Kidney (tissue), 13 donors: ENCODE measurements at regions not wholly inside any gene's neighbourhood (a gene's known extent, or its start where the extent isn't known, plus 50 kb on each side); places are given as distances from the start of the nearest gene placed in this dataset.

Experiments
- DNase-seq, 5 donors: peaks; one replicate each; pipeline ENCODE4 v3.0.0-alpha.2; 2013 to 2020
- FAIRE-seq: peaks from 2 replicates; lab custom pipeline; 2012; peaks lifted over from hg19 to GRCh38; lab: Jason Lieb, UNC
- H3K27ac ChIP-seq, 2 donors: one replicate each; pipeline ENCODE4 v1.7.0; 2013; ENCODE audit warnings: low read depth in 2 of 2, low read length in 2 of 2, inconsistent platforms in 1 of 2
- H3K27me3 ChIP-seq: one replicate; pipeline ENCODE4 v1.7.1; 2013; ENCODE audit warnings: low read length, inconsistent platforms; ENCODE audit not compliant: control insufficient read depth, insufficient read depth
- H3K36me3 ChIP-seq, 3 donors: one replicate each; pipeline versions ENCODE4 v1.7.0 to v1.7.1; 2013; ENCODE audit warnings: low read length in 3 of 3, control low read depth in 1 of 3, inconsistent platforms in 1 of 3; ENCODE audit not compliant: insufficient read depth in 3 of 3, control insufficient read depth in 2 of 3
- H3K4me1 ChIP-seq, 3 donors: one replicate each; pipeline versions ENCODE4 v1.7.0 to v1.7.1; 2013; ENCODE audit warnings: low read length in 3 of 3, inconsistent platforms in 1 of 3, low read depth in 1 of 3; ENCODE audit not compliant: control insufficient read depth in 2 of 3, insufficient read depth in 2 of 3
- H3K4me3 ChIP-seq, 3 donors: one replicate each; pipeline versions ENCODE4 v1.7.0 to v1.8.1; 2013; ENCODE audit warnings: low read length in 3 of 3, control low read depth in 1 of 3, inconsistent platforms in 1 of 3
- H3K9ac ChIP-seq, 3 donors: one replicate each; pipeline versions ENCODE4 v1.7.0 to v1.7.1; 2013; ENCODE audit warnings: low read length in 3 of 3, control low read depth in 1 of 3, inconsistent platforms in 1 of 3
- H3K9me3 ChIP-seq, 3 donors: one replicate each; pipeline versions ENCODE4 v1.7.0 to v1.7.1; 2013; ENCODE audit warnings: low read length in 3 of 3, control low read depth in 1 of 3, inconsistent platforms in 1 of 3; ENCODE audit not compliant: control insufficient read depth in 2 of 3, insufficient read depth in 1 of 3
- CTCF ChIP-seq: IDR thresholded peaks from 3 replicates; pipeline ENCODE4 v1.5.1; 2012; ENCODE audit warnings: mild to moderate bottlenecking, moderate library complexity, borderline replicate concordance; ENCODE audit not compliant: insufficient read depth; ENCODE audit errors: extremely low read depth
- intact Hi-C: fragments of 100-400 bp; cut with DNase I; formaldehyde crosslinking; loops from one replicate; pipeline ENCODE4 v1.11.1; 2022
- donor health status: control.
- donor health status: control.
- donor health status: control.
- donor health status: control.
- donor health status: control.
- donor health status: DM: yes; HTN: yes; CAD: no.
- donor health status: Normal renal cell carcinoma (clear cell type).

GRCh38 chr6:22028403-22029090, 268.3 kb downstream of the PRL start:
- intact Hi-C loops = no loop called here
- no peak for DNase-seq

GRCh38 chr6:22029171-22029570, 267.7 kb downstream of the PRL start:
- no peaks in the 10 kb centered on the region for H3K9me3 ChIP-seq
- TF ChIP-seq CTCF = no peak
- peaks cover 0 to 2% (median 2%) of the 10 kb centered on the region in 3 donors for H3K4me1 ChIP-seq
- H3K36me3 ChIP-seq = peaks cover 0 to 2% (median 0%) of the 10 kb centered on the region in 3 donors
- no peak overlapping the region for H3K9ac ChIP-seq
- no peak overlapping the region for H3K4me3 ChIP-seq
- no peaks in the 10 kb centered on the region for H3K27me3 ChIP-seq
- FAIRE-seq (no peak), DNase-seq (no peak)
- intact Hi-C loops = no loop called here
- H3K27ac ChIP-seq = no peak overlapping the region

More at GRCh38 chr6:22028403-22029090, 268.3 kb downstream of the PRL start:
- peaks cover 0 to 2% (median 2%) of the 10 kb centered on the region in 3 donors for H3K4me1 ChIP-seq
- H3K4me3 ChIP-seq = no peak overlapping the region
- H3K27me3 ChIP-seq = no peaks in the 10 kb centered on the region
- no peak overlapping the region for H3K9ac ChIP-seq
- H3K27ac ChIP-seq = no peak overlapping the region
- no peak for TF ChIP-seq CTCF
- H3K9me3 ChIP-seq = no peaks in the 10 kb centered on the region
- FAIRE-seq = no peak
- H3K36me3 ChIP-seq = peaks cover 0 to 2% (median 0%) of the 10 kb centered on the region in 3 donors

- intact Hi-C loops = no loop called here
- Histone ChIP-seq H3K9me3 (no peaks in the 10 kb centered on the region), H3K27me3 (no peaks in the 10 kb centered on the region), H3K4me1 (peaks cover 5 to 10% (median 9%) of the 10 kb centered on the region in 3 donors), H3K36me3 (peaks cover 0 to 2% (median 0%) of the 10 kb centered on the region in 3 donors), H3K4me3 (no peak overlapping the region), H3K27ac (no peak overlapping the region), H3K9ac (no peak overlapping the region)
- DNase-seq (no peak), FAIRE-seq (no peak)
- TF ChIP-seq CTCF = no peak
These were observed 265.9 kb downstream of the PRL start for GRCh38 chr6:22030730-22031619.
